Activated T-cell treated with anti-CD3 and anti-CD28 coated beads for 48 hours (primary cell): ENCODE measurements at regions not wholly inside any gene's neighbourhood (a gene's known extent, or its start where the extent isn't known, plus 50 kb on each side); places are given as distances from the start of the nearest gene placed in this dataset.

Experiments
- DNase-seq: peaks from one replicate; pipeline ENCODE4 v3.0.0-alpha.2; 2020; ENCODE audit warnings: low read depth

DNA sequence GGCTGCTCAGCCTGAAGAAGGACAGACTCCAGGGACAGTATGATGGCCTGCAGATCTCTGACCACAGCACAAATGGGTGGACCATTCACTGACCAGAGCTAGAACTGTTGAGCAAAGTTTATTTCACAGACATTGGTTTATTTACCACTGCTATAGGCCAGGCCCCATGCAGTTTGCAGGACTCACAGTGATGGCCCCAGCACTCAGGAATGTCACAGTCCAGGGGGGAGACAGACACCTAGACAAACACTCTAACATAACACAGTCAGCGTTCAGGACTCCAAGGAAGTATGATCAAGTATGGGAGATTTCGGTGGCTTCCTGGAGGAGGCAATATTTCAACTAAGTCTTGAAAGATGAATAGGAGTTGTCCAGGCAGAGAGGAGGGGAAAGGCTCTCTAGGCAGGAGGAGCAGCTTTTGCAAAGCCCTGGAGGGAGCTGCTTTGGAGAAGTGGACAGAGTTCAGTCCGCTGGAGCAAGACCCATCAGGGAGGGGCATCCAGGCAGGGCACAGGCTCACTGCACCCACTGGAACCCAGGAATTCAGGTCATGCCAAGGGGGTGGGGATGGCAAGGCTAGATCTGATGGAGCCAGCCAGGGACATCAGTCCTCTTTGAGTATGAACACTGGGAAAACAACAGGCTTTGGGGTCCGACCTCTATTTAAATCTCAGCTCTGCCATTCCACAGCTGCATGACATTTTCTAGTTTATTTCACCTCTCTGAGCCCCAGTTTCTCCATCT, 454.3 kb downstream of the MATN1 start:
- no peak for DNase-seq

GRCh38 chr1:30267856-30268255, 455.5 kb downstream of the MATN1 start:
- no peak for DNase-seq

- no peak for DNase-seq
Measured at GRCh38 chr1:30267046-30267445, 456.3 kb downstream of the MATN1 start.

DNA sequence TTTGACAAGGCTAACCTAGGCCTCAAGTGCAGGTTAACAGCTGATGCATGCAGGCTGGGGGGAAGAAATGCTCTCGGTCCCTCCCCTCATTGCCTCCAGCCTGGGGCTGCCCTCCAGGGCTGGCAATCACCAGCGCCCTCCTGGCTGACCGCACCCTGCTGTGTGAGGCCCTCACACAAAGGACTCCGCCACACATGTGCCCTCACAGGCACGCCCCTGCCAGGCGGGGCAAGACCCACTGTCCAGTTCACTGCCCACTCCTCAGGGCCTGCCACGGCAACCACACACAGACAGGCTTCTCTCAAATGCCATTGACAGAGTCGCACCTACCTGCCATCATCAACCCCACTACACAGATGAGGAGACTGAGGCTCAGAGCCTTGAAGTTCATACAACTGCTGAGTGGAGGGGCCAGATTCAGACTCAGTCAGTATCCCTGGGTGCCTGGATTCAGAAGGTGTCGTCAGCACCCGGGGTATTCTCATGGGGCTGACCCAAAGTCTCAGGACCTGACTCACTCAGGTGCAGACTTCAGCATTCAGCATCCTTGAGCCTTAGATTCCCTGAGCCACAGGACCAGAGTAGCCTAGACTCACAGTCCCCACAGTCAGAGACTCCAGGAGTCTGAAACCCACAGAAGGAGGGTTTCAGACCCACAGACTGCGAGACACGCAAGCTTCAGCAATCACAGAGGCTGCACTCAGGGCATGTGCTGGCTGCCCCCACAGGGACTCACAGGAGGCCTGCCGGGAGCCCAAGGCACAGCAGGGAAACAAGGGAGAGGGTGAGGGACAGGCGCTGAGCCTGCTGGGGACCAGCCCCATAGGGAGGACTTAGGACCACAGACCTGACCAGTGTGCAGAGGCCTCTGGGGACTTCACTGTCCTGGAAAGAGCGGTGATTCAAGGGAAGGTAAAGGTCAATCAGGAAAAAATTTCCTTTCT, 458.0 kb downstream of the MATN1 start:
- no peak for DNase-seq

- DNase-seq: no peak
Measured at GRCh38 chr1:30264672-30265025, 458.7 kb downstream of the MATN1 start.

DNA sequence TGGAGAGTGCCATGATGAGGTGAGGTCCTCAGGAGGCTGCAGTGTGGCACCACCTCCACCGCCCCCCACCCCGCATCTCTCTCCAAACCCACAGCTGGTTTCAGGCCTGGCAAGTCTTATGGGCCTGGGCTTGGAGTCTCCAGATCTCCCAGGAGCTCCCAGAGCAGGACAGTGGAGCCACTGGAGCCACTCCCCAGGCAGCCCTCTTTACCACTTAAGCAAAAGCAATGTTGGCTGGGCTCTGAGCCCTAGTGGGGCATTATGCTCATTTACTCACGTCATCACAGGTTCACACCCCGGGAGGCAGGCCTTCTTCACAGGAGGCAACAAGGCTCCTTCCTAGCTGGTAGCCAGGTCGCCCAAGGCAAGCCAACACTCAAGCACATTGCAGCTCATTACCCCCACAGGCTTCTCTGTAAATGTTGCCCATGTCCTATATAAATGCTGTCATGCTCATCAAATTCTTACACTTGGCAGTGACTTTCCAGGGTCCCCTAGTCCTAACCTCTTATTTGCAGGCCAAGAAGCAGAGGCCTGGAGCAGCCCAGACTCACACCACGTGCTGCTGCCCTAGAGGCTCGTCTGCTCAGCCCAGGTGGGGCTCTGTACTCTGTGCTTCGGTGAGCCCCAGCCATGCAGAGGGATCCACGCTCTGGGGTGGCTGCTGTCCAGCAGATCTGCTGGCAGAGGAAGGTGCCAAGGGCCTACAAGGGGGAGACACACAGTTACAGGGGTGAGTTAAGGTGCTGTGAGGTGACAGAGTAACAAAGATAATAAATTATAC, 459.3 kb downstream of the MATN1 start:
- no peak for DNase-seq

DNA sequence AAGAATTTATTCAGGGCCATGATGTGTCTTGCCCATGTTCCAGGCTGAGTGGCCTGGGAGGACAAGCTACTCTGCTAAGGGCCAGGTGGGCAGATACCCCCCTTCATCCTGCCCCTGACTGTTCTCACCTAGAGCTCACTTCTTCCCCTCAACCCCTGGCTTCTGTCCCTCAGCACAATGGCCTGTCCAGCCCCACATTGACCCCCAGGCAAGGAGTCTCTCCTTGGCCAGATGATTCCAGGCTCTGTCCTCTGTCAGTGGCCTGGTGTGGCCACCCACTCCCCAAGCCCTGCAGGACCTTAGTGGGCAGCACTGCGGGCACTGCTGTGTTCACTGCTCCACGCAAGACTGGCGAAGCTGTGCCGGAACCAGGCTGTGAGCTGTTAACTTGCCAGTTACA, 460.0 kb downstream of the MATN1 start:
- no peak for DNase-seq

GRCh38 chr1:30262158-30262557, 461.2 kb downstream of the MATN1 start:
- DNase-seq: no peak

GRCh38 chr1:30260318-30260717, 463.1 kb downstream of the MATN1 start:
- DNase-seq: no peak

- no peak for DNase-seq
Measured at GRCh38 chr1:30259631-30260030, 463.8 kb downstream of the MATN1 start.

GRCh38 chr1:30258876-30259275, 464.5 kb downstream of the MATN1 start:
- no peak for DNase-seq

DNA sequence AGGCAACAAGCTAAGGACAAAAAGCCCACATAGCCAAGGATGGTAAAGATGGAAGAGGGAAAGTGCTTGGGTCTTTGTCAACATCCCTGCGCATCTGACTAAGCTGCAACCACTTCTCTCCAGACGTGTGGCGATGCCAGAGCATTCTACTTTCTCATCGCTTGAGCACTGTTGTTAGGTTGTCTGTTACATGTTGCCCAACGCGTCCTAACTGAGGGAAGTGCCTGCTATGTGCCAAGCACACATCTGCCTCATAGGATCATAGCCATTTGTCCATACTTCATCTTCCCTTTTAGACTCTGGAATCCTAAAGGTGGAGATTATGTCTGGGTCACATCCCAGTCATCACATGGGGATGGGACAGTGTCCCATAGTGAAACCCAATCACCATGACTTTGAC, 464.9 kb downstream of the MATN1 start:
- DNase-seq: no peak

GRCh38 chr1:30257742-30258380, 465.5 kb downstream of the MATN1 start:
- DNase-seq: no peak

DNA sequence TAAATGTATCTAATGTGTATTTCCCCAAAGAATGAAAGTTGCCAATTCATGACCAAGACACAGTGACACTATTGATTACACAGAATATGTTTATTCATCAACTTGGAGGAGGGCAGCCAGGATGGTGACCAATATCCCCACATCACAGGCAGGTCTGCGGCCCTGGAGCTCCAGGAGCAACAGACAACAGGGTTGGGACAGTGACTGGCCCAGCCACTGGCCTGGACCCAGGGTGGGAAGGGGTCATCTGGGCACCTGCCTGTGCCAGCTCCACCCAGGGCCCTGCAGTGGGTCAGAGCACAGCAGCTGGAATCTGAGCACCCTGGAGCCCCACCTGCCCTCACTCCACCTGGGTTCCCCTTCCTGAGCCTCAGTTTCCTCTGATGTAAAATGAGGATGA, 466.1 kb downstream of the MATN1 start:
- no peak for DNase-seq

DNA sequence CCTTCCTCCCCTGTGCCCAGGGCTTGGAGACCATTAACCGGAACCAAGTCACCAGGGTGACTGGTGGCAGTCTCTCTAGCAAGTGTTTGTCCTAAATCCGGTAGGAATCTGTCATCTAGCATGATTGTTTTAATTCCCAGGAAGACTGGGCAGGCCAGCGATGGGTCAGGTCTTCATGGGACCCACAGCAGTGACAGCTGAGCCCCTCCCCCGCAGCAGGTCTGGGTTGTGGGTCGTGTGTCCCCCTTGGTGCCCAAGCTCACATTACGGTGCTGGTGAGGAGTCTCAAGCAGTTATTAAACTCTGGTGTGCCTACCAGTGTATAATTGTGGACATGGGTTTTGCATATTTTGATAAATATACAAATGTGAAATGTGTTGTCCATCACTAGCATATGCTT, 466.5 kb downstream of the MATN1 start:
- no peak for DNase-seq

- DNase-seq: no peak
Measured at GRCh38 chr1:30255111-30255724, 468.2 kb downstream of the MATN1 start.

DNA sequence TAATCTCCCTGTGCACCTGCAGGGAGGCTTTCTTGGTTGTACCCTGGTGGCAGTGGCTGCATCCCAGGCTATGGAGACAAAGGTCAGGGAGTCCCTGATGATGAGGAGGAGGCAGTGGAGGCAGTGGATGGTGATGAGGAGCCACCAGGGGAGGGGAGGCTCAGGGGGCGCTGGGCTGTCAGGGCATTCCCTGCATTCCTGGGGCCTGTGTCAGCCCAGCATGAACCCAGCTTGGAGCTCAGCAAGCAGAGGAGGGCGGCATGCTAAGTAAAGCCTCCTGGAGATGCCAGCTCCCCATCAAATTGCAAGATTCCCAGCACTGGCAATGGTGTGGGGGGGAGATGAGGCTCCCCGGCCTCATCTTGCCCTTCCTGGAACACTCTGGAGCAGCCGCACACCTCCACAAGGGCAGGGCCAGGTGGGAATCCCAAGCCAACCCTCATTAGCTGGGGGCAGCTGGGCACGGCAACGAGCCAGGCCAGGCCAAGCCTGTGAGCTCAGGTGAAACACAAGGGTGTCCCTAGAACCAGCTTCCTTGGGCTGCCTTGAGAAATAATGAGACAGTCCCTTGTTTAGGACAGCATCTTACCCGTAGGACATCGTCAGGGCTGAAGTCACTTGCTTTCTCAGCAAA, 469.5 kb downstream of the MATN1 start:
- DNase-seq: no peak

DNA sequence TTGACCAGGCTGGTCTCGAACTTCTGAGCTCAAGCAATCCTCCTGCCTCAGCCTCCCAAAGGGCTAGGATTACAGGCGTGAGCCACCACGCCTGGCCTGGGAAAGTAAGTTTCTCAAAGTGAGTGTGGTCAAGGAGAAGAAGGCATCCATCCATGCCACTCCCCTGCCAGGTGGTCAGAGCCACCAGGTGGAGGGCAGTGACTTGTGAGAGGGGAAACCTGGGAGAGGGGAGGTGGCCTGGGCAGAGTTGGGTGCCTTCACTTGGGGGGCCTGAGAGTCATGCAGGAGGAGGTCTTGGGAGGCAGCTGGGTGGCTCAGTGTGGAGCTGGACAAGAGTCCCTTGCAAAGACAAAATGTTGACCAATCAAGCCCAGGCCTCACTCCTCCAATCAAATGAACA, 470.0 kb downstream of the MATN1 start:
- DNase-seq: no peak

DNA sequence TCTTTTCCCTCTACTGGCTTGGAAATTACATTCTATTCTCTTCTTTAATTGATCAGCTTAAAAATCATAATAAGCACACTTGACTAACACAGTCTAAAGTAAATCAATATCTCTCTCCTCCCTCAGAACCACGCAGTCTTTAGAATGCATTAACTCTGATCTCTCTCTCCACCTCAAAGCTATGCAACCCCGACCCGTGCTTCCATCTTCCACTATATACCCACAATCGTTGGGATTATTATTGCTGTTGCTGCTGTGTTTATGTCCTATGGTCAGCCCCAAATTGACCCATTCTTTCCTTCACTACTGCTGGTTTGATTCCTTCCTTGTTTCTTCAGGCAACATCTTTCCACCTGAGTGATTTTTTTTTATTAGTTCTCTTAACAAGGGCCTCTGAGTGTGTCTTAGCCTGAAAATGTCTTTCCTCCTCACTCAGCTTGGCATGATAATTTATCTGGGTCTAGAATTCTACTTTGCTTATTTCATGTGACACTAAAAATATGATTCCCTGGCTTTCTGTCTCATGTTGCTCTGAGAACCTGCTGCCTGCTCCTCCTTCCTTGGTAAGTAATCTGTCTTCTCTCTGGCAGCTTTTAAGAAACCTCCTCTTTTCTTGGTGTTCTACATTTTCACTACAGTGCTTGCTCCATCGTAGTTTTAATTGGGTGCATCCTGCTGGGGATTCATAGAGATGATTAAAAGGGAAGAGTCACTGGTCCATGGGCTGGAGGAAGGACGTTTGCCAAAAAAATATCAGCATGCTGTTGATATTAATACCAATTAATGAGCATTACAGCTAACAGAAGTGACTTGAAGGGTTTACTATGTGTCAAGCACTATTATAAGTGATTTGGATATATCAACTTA, 472.2 kb downstream of the MATN1 start:
- no peak for DNase-seq

DNA sequence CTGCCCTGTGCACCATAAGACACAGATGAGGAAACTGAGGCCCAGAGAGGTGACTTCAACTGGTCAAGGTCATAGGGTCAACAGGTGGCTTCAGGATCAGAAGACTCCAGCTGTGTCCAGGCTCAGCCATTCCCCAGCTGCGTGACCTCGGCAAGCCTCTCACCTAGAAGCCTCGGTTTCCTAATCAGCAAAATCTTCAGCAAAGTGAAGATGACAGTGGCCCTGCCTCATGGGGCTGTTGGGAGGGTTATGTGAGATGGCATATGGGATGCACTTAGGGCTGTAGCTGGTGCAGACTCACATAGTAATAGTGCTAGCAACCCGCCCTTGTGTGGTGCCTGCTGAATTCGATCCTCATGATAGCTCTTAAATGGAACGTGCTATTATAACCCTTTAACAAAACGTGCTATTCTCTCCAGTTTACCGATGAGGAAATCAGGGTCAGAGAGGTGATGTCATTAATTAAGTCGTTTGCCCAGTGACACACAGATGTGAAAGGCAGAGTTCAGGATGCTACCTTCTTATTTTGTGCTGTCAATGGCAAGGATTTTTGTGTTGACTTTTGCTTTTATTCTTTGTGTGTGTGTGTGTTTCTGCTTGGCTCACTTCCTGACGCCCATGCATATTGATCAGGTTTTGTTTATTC, 472.9 kb downstream of the MATN1 start:
- DNase-seq: no peak
